ENCODE measurements at regions not wholly inside any gene's neighbourhood (a gene's known extent, or its start where the extent isn't known, plus 50 kb on each side); places are given as distances from the start of the nearest gene placed in this dataset.

DNA sequence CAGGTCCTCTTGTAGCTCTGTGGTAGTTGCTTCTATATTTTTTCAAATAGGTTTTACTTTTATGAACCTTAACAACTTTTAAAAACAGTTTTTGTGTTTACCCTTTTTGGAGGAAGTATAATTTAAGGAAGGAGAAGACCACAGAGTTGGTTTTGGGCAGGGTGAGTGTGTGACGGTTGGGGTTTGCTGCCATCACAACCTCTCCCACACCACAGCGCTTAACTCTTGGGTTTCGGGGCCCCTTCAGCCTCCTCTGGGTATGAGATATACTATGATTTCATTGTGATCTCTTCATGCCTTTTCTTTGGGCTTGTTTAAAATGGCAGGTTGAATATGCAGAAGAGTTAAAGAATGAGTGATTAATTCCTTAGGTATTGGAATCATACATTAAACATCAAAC, 228.7 kb upstream of the CRY1 start:
- DNase-seq, result no peak

DNA sequence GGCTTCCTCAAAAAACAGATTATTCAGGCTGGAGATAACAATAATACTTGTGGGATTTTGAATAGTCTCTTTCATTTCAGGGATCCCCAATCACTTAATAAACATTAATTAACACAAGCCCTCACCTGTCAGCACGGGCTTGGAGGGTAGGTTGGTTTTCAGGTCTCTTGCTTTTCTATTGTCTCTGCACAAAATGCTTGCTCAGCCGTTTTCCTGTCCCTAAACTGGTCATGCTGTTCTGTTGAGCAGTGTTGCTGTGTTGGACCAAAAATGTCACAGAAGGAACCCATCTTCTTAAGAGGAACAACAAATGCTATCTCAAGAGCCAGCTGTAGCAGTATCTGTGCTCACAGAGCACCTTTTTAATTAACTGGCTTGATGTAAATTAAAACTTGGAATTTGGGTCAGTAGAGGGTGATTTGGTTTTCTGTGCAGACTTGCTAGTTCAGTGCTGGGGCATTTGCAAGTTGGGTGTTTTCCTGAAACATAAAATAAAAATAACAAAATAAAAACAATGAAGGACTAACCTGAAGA, 231.8 kb upstream of the CRY1 start:
- no peak for DNase-seq

DNA sequence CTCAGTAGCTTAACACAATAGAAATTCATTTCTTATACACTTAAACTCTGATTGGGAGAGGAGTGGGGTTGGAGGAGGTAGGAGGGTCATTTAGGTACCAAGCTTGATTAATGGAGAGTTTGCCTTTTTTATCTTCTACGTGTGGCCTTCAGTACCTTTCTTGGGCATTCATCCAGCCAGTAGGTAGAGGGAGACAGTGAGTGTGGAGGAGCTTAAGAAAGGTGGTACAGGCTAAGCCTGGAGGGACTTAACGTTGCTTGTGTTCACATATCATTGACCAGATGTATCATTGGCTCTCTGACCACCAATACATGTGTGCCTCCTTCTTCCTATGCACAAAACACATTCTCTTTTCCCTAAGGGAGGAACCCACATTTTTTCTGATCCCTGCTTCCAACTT, 232.9 kb upstream of the CRY1 start:
- no peak for DNase-seq

DNA sequence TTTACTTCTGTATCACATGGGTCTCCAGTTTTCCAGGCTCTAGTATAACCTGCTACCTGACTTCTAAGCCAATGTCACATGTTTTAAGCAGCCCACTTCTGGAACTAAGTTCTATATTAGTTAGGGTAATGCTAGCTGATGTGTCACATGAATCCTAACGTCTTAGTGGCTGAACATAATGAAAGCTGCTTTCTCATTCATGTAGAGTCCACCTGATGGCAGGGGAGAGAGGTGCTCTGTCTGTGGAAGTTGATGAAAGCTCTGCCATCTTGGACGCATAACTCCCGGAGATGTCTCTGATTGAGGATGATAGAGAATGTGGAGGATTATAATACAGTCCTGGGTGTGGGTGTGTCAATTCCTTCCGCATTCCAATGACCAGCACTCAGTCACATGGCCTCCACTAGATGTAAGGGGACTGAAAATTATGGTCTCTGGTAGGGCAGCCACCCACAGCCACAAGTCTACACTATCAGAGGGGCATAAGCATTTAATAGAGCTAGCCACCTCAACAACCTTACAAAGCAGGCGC, 234.4 kb upstream of the CRY1 start:
- no peak for DNase-seq

DNA sequence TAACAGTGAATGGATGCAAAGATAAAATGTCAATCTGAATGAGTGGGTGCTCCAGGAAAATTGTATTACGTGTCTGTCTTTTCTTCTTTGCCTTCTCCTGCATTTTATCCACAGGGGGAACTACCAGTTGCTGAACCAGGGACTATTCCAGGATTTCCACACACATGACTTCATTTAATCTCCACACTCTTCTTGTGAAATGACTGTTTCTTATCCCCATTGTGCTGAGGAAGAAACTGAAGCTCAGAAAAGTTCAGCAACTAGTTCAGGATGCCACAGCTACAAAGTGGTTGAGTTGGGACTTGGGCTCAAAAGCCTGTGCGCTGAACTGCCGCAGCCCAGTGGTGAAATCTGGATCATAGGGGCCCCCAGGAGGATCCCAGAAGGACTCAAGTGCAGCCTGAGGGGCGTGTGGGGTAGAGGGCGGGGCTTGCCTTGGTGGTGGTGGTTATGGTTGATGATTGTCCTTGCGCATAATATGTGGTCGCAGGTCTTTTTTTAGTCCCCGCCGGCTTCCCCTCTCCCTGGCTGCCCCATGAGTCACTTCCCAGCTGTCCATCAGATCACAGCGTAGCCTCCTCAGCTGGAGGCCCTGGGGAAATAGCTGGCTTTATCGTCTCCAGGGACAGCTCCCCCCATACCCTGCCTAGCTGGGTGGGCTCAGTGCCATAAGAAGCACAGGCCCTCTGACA, 235.2 kb upstream of the CRY1 start:
- DNase-seq, result no peak

DNA sequence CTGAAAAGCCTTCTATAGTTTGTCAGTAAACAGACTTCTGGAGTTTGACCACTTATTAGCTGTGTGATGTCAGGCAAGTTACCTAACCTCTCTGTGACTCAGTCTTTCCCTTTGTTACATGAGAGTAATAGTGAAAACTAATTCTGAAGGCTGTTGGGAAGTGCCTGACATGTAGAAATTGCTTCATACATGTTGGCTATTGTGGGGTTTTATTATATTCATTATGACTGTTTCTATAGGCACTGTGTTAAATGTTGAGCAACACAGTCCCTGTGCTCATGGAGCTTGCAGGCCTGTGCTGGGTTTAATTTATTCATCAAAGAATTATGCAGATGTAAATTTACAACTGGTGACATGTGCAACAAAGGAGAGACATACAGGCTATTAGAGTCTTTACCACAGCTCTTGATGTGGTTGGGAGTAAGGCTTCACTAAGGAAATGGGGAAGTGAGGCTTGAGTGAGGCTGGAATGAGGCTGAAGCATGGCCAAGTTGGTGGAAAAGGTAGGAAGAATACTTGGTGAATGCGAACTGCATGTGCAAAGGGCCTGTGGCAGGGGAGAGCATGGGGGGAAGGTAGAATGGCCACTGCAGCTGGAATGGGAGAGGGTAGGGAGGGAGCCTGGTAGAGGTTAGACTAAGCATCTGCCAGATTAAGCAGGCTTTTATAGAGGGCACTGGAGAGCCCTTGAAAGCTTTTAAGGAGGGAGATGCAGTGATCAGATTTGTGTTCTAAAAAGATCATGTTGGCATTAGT, 236.4 kb upstream of the CRY1 start:
- no peak for DNase-seq

DNA sequence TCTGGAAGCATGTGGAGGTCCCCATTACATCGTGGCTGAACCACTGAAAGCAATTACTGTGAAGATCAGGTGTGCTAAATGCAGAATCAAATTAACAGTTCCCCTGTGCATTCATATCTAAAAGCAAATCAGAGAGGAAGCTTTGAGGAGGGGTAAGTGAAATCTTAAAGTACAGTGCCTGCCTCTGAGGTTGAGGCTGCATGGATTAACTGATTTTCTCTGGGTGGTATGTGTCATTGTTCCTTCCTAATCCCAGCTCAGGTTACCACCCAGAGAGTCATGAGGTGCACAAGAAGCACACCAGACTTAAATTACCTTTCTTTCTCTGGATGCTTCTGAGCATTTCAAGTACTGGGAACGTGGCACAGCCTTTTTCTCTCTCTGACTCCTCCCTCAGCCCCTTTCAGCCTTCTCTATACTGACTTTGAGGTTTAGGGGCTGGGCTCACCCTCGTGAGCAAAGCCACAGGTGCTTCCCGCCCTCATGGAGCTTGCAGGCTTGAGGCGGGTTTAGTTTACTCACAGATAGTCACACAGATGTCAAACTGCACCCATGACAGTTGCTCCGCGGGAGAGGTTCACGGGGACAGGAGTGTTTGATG, 237.6 kb upstream of the CRY1 start:
- no peak for DNase-seq

DNA sequence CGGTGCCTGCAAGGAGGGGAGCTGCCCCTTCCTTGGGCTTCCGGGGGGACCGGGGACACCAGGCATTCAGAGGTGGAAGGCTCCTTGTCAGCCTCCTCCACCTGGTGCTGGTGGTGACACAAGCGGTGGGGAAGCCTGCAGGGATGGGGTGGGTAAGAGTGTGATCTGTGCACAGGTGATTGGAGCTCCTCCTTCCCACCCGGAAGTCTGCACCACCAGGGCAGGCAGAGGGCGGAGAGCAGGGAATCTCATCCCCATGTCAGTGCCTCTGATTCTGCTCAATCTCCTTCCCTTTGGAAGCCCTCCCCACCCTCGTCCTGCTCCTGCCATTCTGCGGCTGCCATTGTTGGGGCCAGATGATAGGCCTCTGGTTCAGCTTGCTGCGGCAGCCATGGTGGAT, 238.1 kb upstream of the CRY1 start:
- no peak for DNase-seq

DNA sequence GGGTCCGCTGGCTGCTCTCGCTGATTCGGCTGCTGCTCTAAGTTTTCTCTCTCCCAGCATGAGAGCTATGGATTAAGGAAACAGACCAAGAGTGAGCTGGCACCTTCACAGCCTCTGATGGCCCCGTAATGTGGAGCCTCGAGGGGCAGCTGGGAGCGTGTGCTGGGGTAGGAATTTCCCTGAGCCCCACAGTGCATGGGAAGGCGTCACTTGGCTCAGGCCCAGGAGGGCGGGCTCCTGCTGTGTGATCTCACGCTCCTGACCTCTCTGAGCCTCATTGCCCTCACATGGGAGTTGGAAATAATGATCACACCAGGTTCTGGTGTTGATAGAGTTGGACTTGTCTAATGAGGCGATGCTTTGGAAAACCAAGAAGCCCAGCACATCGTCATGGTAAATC, 238.6 kb upstream of the CRY1 start:
- no peak for DNase-seq

DNA sequence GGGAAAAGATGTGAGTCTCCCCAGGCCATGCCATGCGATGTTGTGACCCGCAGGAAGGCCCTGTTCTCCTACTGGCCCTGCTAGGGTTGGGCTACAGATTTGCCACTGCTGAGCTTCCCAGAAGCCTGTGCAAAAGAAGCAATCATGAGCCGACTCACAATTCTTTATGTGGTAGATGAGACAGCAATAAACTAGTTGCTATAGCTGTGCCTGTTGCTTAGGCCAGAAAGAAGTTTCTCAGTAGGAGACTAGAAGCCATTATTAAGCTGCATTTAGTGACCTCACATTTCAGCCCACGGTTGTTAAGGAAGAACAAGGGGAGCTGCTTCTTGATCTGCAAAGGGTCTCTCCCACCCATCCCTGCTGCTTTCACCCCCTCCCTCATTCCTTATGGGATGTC, 239.4 kb upstream of the CRY1 start:
- DNase-seq, result no peak

DNA sequence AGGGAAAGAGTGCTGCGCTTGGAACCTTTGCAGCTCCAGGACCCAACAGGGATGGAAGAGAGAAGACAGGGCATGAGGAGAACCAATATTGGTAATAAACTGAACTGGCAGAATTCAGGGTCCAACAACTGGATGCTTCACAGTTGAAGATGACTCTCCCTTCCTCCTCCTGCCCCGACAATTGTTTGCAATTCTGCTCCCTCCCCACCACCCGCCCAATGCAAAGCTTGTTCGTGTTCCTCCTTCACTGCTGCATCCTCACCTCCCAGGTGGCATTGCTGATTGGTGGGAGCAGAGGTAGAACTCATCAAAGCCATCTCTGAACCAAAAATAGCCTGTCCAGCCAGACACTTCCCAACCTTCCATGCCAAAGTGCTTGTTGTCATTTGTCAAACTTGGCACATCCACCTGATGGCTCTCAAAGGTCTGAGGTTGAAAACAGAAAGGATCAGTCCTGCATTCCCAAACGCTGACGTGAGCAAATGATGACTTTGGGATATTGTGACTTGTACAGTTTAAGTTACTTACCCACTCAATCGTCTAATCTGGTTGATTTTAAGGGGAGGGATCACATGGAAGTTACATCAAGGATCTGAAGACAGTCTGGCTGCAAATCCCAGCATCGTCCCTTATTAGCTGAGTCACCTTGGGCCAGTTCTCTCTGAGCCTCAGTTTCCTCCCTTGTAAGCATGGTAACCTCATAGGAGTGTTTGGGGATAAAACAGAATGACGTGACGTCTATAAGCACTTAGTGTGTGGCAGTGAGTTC, 242.6 kb upstream of the CRY1 start:
- no peak for DNase-seq

DNA sequence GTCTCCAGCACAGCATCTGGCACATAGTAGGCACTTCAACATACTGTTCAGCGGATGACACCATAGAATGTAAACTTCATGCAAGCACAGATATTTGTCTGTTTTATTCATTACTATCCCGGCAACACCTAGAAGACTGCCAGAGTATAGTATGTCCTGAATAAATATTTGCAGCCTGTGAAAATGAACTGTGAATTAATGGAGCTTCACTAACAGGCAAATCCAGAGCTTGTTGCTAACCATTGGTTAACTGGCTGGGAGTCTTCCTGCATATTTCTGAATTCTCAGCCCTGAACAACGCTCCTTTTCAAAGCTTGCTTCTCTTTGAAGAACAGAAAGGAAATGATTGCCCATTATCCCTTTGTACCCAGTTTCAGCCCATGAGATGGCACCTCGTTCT, 243.3 kb upstream of the CRY1 start:
- no peak for DNase-seq

DNA sequence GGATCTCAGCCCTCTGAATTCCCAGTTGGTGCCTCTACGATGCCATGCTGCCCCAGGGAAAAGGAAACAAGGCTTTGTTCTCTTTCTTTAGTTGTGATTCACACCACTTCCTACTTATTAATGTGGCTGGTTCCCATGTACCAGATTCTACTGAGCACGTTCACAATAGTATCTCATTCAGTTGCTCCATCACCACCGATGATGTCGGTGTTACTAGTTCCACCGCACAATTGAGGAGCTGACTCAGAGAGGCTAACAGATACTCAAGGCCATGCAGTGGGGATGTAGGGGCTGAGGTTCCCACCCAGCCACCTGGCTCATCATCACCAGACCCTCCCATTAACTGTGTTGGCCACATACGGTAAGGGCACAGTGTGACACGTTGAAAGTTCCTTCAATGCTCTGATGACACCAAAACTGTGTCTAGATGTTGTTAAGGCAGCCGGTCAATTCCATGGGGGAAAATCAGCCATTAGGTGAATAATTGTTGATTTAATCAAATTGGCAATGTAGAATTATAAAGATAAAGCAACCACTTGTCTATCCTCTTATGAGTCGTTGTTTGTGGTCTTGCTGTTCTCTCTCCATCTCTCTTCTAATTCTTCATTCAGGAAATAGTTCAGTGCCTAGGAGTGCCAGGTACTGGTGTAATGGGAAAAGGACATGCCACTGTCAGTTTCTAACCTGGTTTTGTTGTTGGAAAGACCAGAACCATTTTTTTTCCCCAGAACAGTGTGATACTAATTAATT, 244.2 kb upstream of the CRY1 start:
- DNase-seq, result no peak

DNA sequence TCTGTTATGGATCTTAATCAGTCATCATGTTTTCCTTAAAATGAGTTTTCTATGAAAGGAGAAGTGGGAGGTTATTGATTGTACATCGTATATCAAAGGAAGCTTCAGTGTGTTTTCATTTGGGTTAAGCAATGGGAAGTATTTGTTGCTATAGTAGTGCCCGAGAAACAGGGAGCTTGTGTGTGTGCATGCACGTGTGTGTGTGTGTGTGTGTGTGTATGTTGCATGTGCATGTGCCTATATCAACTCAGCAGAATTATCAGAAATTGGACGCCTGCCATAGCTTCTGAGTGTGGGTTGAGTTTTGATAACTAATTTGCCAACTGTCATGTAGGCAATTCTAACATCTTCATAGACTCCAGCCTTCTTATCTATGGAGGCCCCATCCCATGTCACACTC, 246.1 kb upstream of the CRY1 start:
- DNase-seq, result no peak

DNA sequence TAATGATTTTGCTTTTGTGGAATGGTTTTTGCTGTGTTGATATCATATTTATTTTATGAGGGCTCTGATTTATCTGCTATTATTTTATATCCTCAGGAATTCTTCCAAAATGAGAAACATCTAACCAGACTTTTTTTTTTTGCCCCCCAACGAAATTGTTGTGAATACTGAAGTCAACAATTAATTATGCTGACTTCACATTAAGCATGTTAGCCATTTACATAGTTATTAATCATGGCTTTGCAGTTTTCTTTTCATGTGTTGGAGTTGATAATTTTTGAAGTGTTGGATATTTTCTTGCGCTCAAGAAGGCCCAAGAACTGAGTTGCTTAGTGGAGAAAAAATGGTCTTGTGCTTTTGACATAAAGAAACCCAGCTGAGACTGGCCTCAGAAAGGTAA, 246.6 kb upstream of the CRY1 start:
- DNase-seq, result no peak

DNA sequence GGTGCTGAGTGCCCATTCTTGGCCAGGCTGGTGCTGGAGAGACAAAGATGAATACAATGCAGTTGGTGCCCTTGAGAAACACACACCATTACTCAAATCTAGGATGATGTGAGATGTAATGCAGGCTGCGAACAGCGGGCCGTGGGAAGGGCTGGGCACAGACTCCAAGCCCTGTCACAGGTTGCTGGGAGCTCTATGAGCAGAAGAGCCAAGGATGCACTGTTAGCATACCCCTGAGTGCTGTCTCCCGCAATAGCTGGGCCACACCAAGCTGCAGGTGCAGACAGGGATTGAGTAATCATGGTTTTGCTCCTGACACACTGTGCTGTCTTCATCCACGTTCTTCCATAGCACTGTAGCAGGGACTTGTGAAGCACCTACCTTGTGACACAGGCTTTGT, 247.5 kb upstream of the CRY1 start:
- no peak for DNase-seq

DNA sequence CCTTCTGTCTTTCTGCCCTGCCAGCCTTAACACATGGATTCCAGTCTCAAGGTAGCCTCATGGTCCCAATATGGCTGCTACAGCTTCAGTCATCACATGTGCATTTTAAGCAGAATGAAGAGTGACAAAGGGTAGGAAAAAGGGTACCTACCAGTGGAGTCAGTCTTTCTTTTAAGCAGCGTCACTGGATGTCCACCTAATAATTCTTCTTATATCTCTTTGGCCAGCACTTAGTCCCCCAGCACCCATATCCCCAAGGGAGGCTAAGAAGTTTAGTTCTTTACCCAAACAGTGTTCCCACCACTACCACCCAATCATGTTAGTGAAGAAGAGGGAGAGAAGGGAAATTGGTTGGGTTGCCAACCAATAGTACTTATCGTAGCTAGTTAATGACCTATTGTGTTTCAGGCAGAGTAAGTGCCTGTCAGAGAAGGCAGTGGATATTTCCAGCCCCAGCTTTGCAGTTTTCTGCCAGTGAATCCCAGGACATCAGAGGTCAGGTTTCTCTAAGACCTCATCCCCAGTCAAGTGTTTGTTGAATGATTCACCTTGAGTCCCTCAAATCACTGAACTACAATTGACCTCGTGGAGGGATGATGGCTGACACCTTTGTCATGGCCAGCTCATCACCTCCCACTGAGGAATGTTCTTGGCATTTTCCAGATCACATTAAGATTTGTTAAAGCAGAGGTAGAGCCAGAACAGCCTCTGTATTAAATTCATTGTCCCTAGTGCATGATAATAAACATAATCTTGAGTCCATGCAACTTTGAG, 250.9 kb upstream of the CRY1 start:
- DNase-seq, result peak; percentile 41

DNA sequence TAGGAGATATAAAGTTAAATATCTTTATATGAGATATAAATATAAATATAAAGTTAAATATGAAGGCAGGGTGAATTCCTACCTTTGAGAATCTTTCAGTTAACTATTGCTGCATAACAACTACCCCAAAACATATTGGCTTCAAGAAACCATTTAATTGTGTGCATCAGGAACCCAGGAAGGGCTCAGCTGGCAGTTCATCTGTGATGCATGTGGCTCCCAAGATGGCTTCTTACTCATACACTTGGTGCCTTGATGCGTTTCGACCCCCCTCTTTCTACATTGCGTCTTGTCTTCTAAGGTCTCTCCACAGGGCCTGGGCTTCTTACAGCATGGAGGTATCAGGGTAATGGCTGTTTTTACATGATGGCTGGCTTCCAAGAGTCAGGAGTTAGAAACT, 253.9 kb upstream of the CRY1 start:
- no peak for DNase-seq

DNA sequence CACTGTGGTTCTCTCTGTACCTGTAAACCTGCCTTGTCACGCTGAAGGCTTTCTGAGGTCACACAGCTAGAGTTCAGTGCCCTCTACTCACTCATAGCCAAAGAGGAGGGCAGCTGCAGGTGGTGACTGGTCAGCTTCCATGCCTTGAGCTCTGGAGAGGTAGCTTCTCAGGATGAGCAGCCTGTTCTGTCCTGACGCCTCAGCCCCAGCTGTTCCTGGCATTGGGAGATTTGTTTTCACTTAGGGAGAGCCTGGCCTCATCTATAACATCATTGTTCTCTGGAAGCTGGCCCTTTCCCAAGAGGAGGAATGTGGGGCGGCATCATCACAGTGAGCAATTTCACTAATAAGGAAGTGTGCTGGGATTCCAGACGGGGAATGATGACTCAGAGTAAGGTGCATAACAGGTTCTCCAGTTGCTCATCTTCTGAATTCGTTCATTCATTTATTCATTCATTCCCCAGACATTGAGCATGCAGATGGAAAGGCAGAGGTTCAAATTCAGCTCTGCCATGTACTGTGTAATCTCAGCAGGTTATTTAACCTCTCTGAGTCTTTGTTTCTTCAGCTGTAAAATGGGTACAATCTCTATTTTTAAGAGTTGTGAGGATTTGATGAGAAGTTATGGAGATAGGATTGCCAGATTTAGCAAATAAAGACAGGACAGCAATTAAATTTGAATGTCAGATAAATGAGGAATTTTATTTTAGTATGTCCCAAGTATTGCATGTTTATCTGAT, 255.8 kb upstream of the CRY1 start:
- peak; percentile 17 for DNase-seq

DNA sequence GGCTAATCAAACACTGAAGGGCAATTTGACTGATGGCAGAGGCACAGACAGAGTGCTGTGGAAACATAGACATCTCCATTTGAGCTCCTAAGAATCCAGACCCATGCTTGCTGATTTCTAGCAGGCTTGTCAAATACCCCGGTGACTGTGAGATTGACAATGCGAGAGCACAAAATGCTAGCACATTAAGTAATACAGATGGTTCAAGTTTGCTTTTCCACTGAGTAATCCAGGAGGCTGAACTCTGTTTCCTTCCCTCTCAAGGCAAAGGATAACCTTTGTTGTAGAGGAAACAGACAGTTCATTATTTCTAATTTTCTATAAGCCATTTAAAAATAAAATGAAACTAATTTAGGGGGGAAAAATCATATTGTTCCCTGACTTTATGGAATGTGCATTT, 256.5 kb upstream of the CRY1 start:
- no peak for DNase-seq

DNA sequence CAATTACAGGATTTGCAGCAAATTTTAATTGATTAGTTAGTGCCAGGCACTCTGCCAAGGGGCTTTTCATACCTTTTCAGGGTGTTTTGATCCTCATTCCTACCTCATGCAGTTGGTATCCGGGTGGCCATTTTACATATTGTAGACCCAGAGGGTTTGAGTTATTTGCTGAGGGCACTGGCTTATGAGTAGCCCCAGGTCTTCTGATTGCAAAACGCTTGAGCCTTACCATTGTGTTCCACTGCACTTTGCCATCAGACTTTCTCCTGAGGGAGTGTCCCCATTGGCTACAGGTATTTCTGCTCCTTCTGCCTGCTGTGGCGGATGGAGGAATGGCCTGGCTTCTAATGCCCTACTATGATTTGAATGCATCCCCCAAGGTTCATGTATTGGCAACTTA, 257.8 kb upstream of the CRY1 start:
- DNase-seq, result no peak
